WTC11 (cell line): ENCODE measurements at regions not wholly inside any gene's neighbourhood (a gene's known extent, or its start where the extent isn't known, plus 50 kb on each side); places are given as distances from the start of the nearest gene placed in this dataset.

Experiments used
- ATAC-seq: fragments of 200-7000 bp; cut with Tn5 transposase; 2 replicates; pipeline ENCODE4 v1.10.0; 2021; ENCODE audit warnings: mild to moderate bottlenecking, moderate library complexity
- CTCF ChIA-PET: fragments of 300-600 bp; sonication (Branson Sonifier 250); formaldehyde crosslinking; loops from one replicate; lab custom pipeline; 2021; ENCODE audit warnings: antibody characterized with exemption; lab: Charles Lee
- POLR2A ChIA-PET: fragments of 350-600 bp; sonication (Branson Sonifier 250); formaldehyde crosslinking; loops from one replicate; lab custom pipeline; 2021; ENCODE audit warnings: antibody characterized with exemption; lab: Charles Lee
- DNase-seq: peaks from one replicate; pipeline ENCODE4 v3.0.0; 2021; ENCODE audit warnings: low spot score
- H3K27ac Mint-ChIP-seq: 2 replicates; pipeline ENCODE4 v1.8.0; 2021; ENCODE audit warnings: mixed read lengths
- H3K27me3 Mint-ChIP-seq: 2 replicates; pipeline ENCODE4 v1.8.0; 2021; ENCODE audit warnings: low read depth, mild to moderate bottlenecking, moderate library complexity, mixed read lengths
- H3K36me3 Mint-ChIP-seq: 2 replicates; pipeline ENCODE4 v1.8.0; 2021; ENCODE audit warnings: mixed read lengths
- H3K4me1 Mint-ChIP-seq: 2 replicates; pipeline ENCODE4 v1.8.0; 2022; ENCODE audit warnings: mixed read lengths
- H3K4me3 Mint-ChIP-seq: 2 replicates; pipeline ENCODE4 v1.8.0; 2021; ENCODE audit warnings: mild to moderate bottlenecking, moderate library complexity, mixed read lengths
- H3K9me3 Mint-ChIP-seq: 2 replicates; pipeline ENCODE4 v1.8.0; 2021; ENCODE audit warnings: mixed read lengths
- AFF4 ChIP-seq: sonication (generic); formaldehyde crosslinking; IDR thresholded peaks from 2 replicates; pipeline ENCODE4 v1.8.1; 2023; ENCODE audit warnings: mild to moderate bottlenecking, missing genetic modification reagents, borderline replicate concordance
- ATF1 ChIP-seq: sonication (generic); formaldehyde crosslinking; IDR thresholded peaks from 2 replicates; pipeline ENCODE4 v1.8.1; 2023; ENCODE audit warnings: mild to moderate bottlenecking, moderate library complexity, missing genetic modification reagents
- ATF2 ChIP-seq: sonication (generic); formaldehyde crosslinking; IDR thresholded peaks from 2 replicates; pipeline ENCODE4 v1.8.1; 2022; ENCODE audit warnings: low read depth, missing genetic modification reagents, borderline replicate concordance
- ATF3 ChIP-seq: sonication (generic); formaldehyde crosslinking; conservative IDR thresholded peaks from 2 replicates; pipeline ENCODE4 v1.8.1; 2022; ENCODE audit warnings: mild to moderate bottlenecking, missing genetic modification reagents
- ATF6 ChIP-seq: sonication (generic); formaldehyde crosslinking; IDR thresholded peaks from 2 replicates; pipeline ENCODE4 v1.8.1; 2023; ENCODE audit warnings: mild to moderate bottlenecking, missing genetic modification reagents
- CDX4 ChIP-seq: fragments of 250-450 bp; sonication (Bioruptor Pico); IDR thresholded peaks from 2 replicates; pipeline ENCODE4 v1.9.0; 2021; ENCODE audit warnings: moderate library complexity, mild to moderate bottlenecking, inconsistent platforms, borderline replicate concordance
- E2F5 ChIP-seq: sonication (generic); formaldehyde crosslinking; IDR thresholded peaks from 2 replicates; pipeline ENCODE4 v1.8.1; 2022; ENCODE audit warnings: mild to moderate bottlenecking, moderate library complexity, missing genetic modification reagents
- FOXK1 ChIP-seq: sonication (generic); formaldehyde crosslinking; IDR thresholded peaks from 2 replicates; pipeline ENCODE4 v1.8.0; 2022; ENCODE audit warnings: mild to moderate bottlenecking, moderate library complexity, missing genetic modification reagents
- JUN ChIP-seq: sonication (generic); formaldehyde crosslinking; IDR thresholded peaks from 2 replicates; pipeline ENCODE4 v1.8.0; 2023; ENCODE audit warnings: mild to moderate bottlenecking, missing genetic modification reagents
- MLX ChIP-seq: sonication (generic); formaldehyde crosslinking; IDR thresholded peaks from 2 replicates; pipeline ENCODE4 v1.8.1; 2023; ENCODE audit warnings: mild to moderate bottlenecking, missing genetic modification reagents, moderate library complexity
- NR3C1 ChIP-seq: sonication (generic); formaldehyde crosslinking; conservative IDR thresholded peaks from 2 replicates; pipeline ENCODE4 v1.8.1; 2023; ENCODE audit warnings: low read depth, mild to moderate bottlenecking, missing genetic modification reagents
- PREB ChIP-seq: sonication (generic); formaldehyde crosslinking; IDR thresholded peaks from 2 replicates; pipeline ENCODE4 v1.8.1; 2022; ENCODE audit warnings: mild to moderate bottlenecking, missing genetic modification reagents, moderate library complexity, borderline replicate concordance
- RORB ChIP-seq: fragments of 250-450 bp; sonication (Bioruptor Pico); IDR thresholded peaks from 2 replicates; pipeline ENCODE4 v1.9.0; 2021; ENCODE audit warnings: mild to moderate bottlenecking
- SMAD4 ChIP-seq: sonication (generic); formaldehyde crosslinking; IDR thresholded peaks from 2 replicates; pipeline ENCODE4 v1.8.0; 2022; ENCODE audit warnings: mild to moderate bottlenecking, missing genetic modification reagents
- ZBTB21 ChIP-seq: sonication (generic); formaldehyde crosslinking; IDR thresholded peaks from 2 replicates; pipeline ENCODE4 v1.8.1; 2023; ENCODE audit warnings: mild to moderate bottlenecking, missing genetic modification reagents, borderline replicate concordance
- ZBTB43 ChIP-seq: sonication (generic); formaldehyde crosslinking; IDR thresholded peaks from 2 replicates; pipeline ENCODE4 v1.8.1; 2023; ENCODE audit warnings: mild to moderate bottlenecking, missing genetic modification reagents
- ZNF281 ChIP-seq: sonication (generic); formaldehyde crosslinking; IDR thresholded peaks from 2 replicates; pipeline ENCODE4 v1.8.0; 2023; ENCODE audit warnings: mild to moderate bottlenecking, missing genetic modification reagents
- ZNF396 ChIP-seq: fragments of 250-450 bp; sonication (Bioruptor Pico); IDR thresholded peaks from 2 replicates; pipeline ENCODE4 v1.8.0; 2021; ENCODE audit warnings: mild to moderate bottlenecking, moderate library complexity, borderline replicate concordance

GRCh38 chr7:35991511-35992232, 161.4 kb upstream of the EEPD1 start:
- H3K27me3 Mint-ChIP-seq = no peaks in the 10 kb centered on the region
- H3K9me3 Mint-ChIP-seq = no peaks in the 10 kb centered on the region
- H3K36me3 Mint-ChIP-seq = no peaks in the 10 kb centered on the region
- H3K27ac Mint-ChIP-seq = no peak overlapping the region
- ChIA-PET CTCF (no interaction called here), POLR2A (no interaction called here)
- H3K4me3 Mint-ChIP-seq = no peak overlapping the region
- DNase-seq = no peak
- H3K4me1 Mint-ChIP-seq = peaks cover 4% of the 10 kb centered on the region; the same call in 1 of the 2 replicates
- no peak for ATAC-seq
- TF ChIP-seq ATF6 (CRISPR knock-in tag) (no peak), ZNF396 (CRISPR knock-in tag) (no peak), NR3C1 (no peak), JUN (no peak), ZBTB21 (CRISPR knock-in tag) (no peak), RORB (CRISPR knock-in tag) (no peak), E2F5 (no peak), MLX (CRISPR knock-in tag) (no peak), ZBTB43 (no peak), ATF1 (CRISPR knock-in tag) (no peak), ATF3 (CRISPR knock-in tag) (no peak), AFF4 (CRISPR knock-in tag) (no peak), ATF2 (CRISPR knock-in tag) (no peak), ZNF281 (CRISPR knock-in tag) (no peak), CDX4 (CRISPR knock-in tag) (no peak), FOXK1 (CRISPR knock-in tag) (no peak), PREB (no peak), SMAD4 (no peak)
